Ovary (tissue), 3 donors: ENCODE measurements at regions not wholly inside any gene's neighbourhood (a gene's known extent, or its start where the extent isn't known, plus 50 kb on each side); places are given as distances from the start of the nearest gene placed in this dataset.

Source experiments
- EP300 ChIP-seq: sonication (generic); formaldehyde crosslinking; IDR thresholded peaks from one replicate; pipeline ENCODE4 v1.6.1; 2017; ENCODE audit warnings: antibody characterized with exemption
- TF ChIP-seq, protein P1 (sequence below), 3 donors: fragments of 450-650 bp in 2 of 3; fragments of 200-600 bp in 1 of 3; IDR thresholded peaks; one replicate each; pipeline versions ENCODE4 v1.5.1 to v1.8.0; 2016 to 2022; ENCODE audit warnings: antibody characterized with exemption in 3 of 3, mild to moderate bottlenecking in 1 of 3
- donor health status: DM: no; HTN: no; CAD: no.

DNA sequence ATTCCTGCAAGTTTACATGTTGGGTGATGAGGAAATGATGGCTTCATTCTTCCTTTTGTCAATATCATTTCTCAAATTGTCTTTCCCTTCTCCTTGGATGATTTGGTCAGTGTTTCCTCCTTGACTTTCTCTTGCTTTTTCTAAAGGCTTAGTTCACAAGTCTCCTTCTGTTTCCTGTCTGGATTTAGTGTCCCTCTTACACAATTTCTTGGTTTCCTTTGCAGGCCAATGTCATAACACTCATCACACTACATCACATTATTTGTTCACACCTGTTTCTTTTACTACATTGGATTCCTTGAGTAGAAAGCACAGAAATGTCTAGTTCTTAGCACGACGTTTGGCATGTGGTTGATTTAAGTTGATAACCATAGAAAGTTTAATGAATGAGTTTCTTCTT is 490.7 kb downstream of the TDRD3 start:
- TF ChIP-seq, protein P1, sequence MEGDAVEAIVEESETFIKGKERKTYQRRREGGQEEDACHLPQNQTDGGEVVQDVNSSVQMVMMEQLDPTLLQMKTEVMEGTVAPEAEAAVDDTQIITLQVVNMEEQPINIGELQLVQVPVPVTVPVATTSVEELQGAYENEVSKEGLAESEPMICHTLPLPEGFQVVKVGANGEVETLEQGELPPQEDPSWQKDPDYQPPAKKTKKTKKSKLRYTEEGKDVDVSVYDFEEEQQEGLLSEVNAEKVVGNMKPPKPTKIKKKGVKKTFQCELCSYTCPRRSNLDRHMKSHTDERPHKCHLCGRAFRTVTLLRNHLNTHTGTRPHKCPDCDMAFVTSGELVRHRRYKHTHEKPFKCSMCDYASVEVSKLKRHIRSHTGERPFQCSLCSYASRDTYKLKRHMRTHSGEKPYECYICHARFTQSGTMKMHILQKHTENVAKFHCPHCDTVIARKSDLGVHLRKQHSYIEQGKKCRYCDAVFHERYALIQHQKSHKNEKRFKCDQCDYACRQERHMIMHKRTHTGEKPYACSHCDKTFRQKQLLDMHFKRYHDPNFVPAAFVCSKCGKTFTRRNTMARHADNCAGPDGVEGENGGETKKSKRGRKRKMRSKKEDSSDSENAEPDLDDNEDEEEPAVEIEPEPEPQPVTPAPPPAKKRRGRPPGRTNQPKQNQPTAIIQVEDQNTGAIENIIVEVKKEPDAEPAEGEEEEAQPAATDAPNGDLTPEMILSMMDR (IDR thresholded peaks at IDR 0.05) = no peak
- TF ChIP-seq EP300 = no peak
